B cell (primary cell): ENCODE measurements at regions not wholly inside any gene's neighbourhood (a gene's known extent, or its start where the extent isn't known, plus 50 kb on each side); places are given as distances from the start of the nearest gene placed in this dataset.

Source experiments
- ATAC-seq: fragments of 200-7000 bp; cut with Tn5 transposase; one replicate; pipeline ENCODE4 v1.10.0; 2021; ENCODE audit warnings: low read depth, mild to moderate bottlenecking, moderate number of reproducible peaks, moderate library complexity
- CTCF ChIA-PET: fragments of 350-600 bp; sonication (Branson Sonifier 250); formaldehyde crosslinking; loops from one replicate; lab custom pipeline; 2021; ENCODE audit warnings: antibody characterized with exemption, inconsistent platforms; lab: Charles Lee
- POLR2A ChIA-PET: fragments of 350-600 bp; sonication (Branson Sonifier 250); formaldehyde crosslinking; loops from one replicate; lab custom pipeline; 2021; ENCODE audit warnings: antibody characterized with exemption; lab: Charles Lee
- DNase-seq: peaks from one replicate; pipeline ENCODE4 v3.0.0; 2013
- H2AFZ ChIP-seq: 2 replicates; pipeline ENCODE4 v1.6.1; 2012; ENCODE audit warnings: mild to moderate bottlenecking, low read depth, low read length; ENCODE audit not compliant: insufficient read depth, poor library complexity, severe bottlenecking
- H3K27ac ChIP-seq, 2 donors: 1 replicate in 1 of 2; 2 replicates in 1 of 2; pipeline ENCODE4 v1.5.1; 2012 to 2013; ENCODE audit warnings: low read length in 2 of 2, mild to moderate bottlenecking in 2 of 2, moderate library complexity in 1 of 2
- H3K27me3 ChIP-seq, 4 experiments: fragments of 200-600 bp in 1 of 4; sonication (generic) in 1 of 4; replicated peaks in 1 of 4; 1 replicate in 2 of 4; 2 replicates in 2 of 4; pipeline versions ENCODE4 v1.6.1 to v1.7.0; 2013 to 2016; ENCODE audit warnings: low read length in 3 of 4, mild to moderate bottlenecking in 2 of 4, mixed read lengths in 1 of 4, moderate library complexity in 1 of 4; ENCODE audit not compliant: insufficient read depth in 4 of 4, control insufficient read depth in 3 of 4; ENCODE audit errors: control extremely low read depth in 1 of 4
- H3K36me3 ChIP-seq, 2 experiments: replicated peaks in 1 of 2; 1 replicate in 1 of 2; 2 replicates in 1 of 2; pipeline versions ENCODE4 v1.6.1 to v1.7.1; 2013; ENCODE audit warnings: low read length in 1 of 2; ENCODE audit not compliant: insufficient read depth in 2 of 2, control insufficient read depth in 1 of 2; ENCODE audit errors: control extremely low read depth in 1 of 2, extremely low read depth in 1 of 2
- H3K4me1 ChIP-seq, 2 donors: fragments of 200-600 bp in 1 of 2; sonication (generic) in 1 of 2; 1 replicate in 1 of 2; 2 replicates in 1 of 2; pipeline versions ENCODE4 v1.5.1 to v1.6.1; 2013 to 2017; ENCODE audit warnings: low read length in 2 of 2; ENCODE audit not compliant: control insufficient read depth in 2 of 2, insufficient read depth in 2 of 2
- H3K4me2 ChIP-seq: replicated peaks from 2 replicates; pipeline ENCODE3; 2012; ENCODE audit warnings: mild to moderate bottlenecking, low read depth, low read length; ENCODE audit not compliant: poor library complexity, severe bottlenecking
- H3K4me3 ChIP-seq, 5 experiments: fragments of 200-600 bp in 1 of 5; sonication (generic) in 1 of 5; 1 replicate in 3 of 5; 2 replicates in 2 of 5; pipeline versions ENCODE4 v1.5.1 to v1.7.0; 2011 to 2016; ENCODE audit warnings: low read length in 4 of 5, mild to moderate bottlenecking in 4 of 5, low read depth in 2 of 5, control low read depth in 1 of 5, moderate library complexity in 1 of 5; ENCODE audit not compliant: insufficient read depth in 1 of 5; ENCODE audit errors: control extremely low read depth in 1 of 5, extremely low read depth in 1 of 5
- H3K79me2 ChIP-seq: fragments of 200-600 bp; sonication (generic); one replicate; pipeline ENCODE4 v1.6.0; 2016; ENCODE audit warnings: low read length; ENCODE audit not compliant: control insufficient read depth, insufficient read depth
- H3K9ac ChIP-seq: fragments of 200-600 bp; sonication (generic); 2 replicates; pipeline ENCODE4 v1.6.1; 2017; ENCODE audit warnings: mild to moderate bottlenecking, low read length, moderate library complexity
- H3K9me3 ChIP-seq, 3 donors: one replicate each; pipeline versions ENCODE4 v1.6.1 to v1.7.1; 2013; ENCODE audit warnings: low read length in 2 of 3; ENCODE audit not compliant: control insufficient read depth in 2 of 3, insufficient read depth in 1 of 3; ENCODE audit errors: control extremely low read depth in 1 of 3
- H4K20me1 ChIP-seq: 2 replicates; pipeline ENCODE4 v1.6.0; 2012; ENCODE audit warnings: mild to moderate bottlenecking, low read length; ENCODE audit not compliant: insufficient read depth, control insufficient read depth, poor library complexity, severe bottlenecking
- H3K27ac Mint-ChIP-seq: one replicate; pipeline ENCODE4 v1.8.0; 2021; ENCODE audit warnings: mixed read lengths
- H3K27me3 Mint-ChIP-seq: one replicate; pipeline ENCODE4 v1.8.0; 2021; ENCODE audit warnings: mixed read lengths
- H3K4me1 Mint-ChIP-seq: one replicate; pipeline ENCODE4 v1.8.0; 2021; ENCODE audit warnings: mixed read lengths
- H3K4me3 Mint-ChIP-seq: one replicate; pipeline ENCODE4 v1.8.0; 2021; ENCODE audit warnings: mixed read lengths
- H3K9me3 Mint-ChIP-seq: one replicate; pipeline ENCODE4 v1.8.0; 2022; ENCODE audit warnings: mixed read lengths; ENCODE audit not compliant: insufficient read depth
- CTCF ChIP-seq: fragments of 200-600 bp; IDR thresholded peaks from one replicate; pipeline ENCODE4 v1.8.0; 2022; ENCODE audit warnings: antibody characterized with exemption, mild to moderate bottlenecking
- EZH2 ChIP-seq: IDR thresholded peaks from 2 replicates; pipeline ENCODE4 v1.6.1; 2012; ENCODE audit warnings: borderline replicate concordance, low read depth, mild to moderate bottlenecking, moderate library complexity, low read length; ENCODE audit not compliant: insufficient read depth, poor library complexity, severe bottlenecking
- WGBS: methylation state at CpG from one replicate; pipeline ENCODE4 v1.1.5; 2013; ENCODE audit warnings: missing lambda C conversion rate; ENCODE audit not compliant: insufficient coverage; 5-methylcytosine and 5-hydroxymethylcytosine counted together
- intact Hi-C: fragments of 100-400 bp; cut with micrococcal nuclease; formaldehyde crosslinking; loops from one replicate; pipeline ENCODE4 v1.10.0; 2022

- Histone ChIP-seq H3K27me3 (no peaks in the 10 kb centered on the region), H3K9me3 (peaks cover 0 to 4% (median 0%) of the 10 kb centered on the region in 3 donors), H3K4me3 (no peak overlapping the region), H3K27ac (no peak overlapping the region), H2AFZ (no peak overlapping the region), H3K36me3 (no peaks in the 10 kb centered on the region), H3K9ac (no peak overlapping the region), H3K4me1 (no peaks in the 10 kb centered on the region), H3K79me2 (no peaks in the 10 kb centered on the region), H3K4me2 (no peak overlapping the region), H4K20me1 (no peaks in the 10 kb centered on the region)
- Mint-ChIP-seq H3K4me3 (no peak overlapping the region), H3K4me1 (no peaks in the 10 kb centered on the region), H3K27me3 (no peaks in the 10 kb centered on the region), H3K9me3 (no peaks in the 10 kb centered on the region), H3K27ac (no peak overlapping the region)
- ChIA-PET POLR2A (no interaction called here), CTCF (no interaction called here)
- no peak for ATAC-seq
- intact Hi-C loops: no loop called here
- TF ChIP-seq CTCF (no peak), EZH2 (no peak)
- 100% methylated on average over 8 of the region's 12 CpGs for WGBS
- no peak for DNase-seq
These were observed 504.6 kb upstream of the MKI67 start for GRCh38 chr10:128630787-128631252.

GRCh38 chr10:128631801-128632241 is 505.6 kb upstream of the MKI67 start:
- no peak for ATAC-seq
- Mint-ChIP-seq H3K4me3 (no peak overlapping the region), H3K4me1 (no peaks in the 10 kb centered on the region), H3K27ac (no peak overlapping the region), H3K9me3 (no peaks in the 10 kb centered on the region), H3K27me3 (no peaks in the 10 kb centered on the region)
- Histone ChIP-seq H3K4me2 (no peak overlapping the region), H3K4me1 (no peaks in the 10 kb centered on the region), H3K9me3 (peaks cover 0 to 4% (median 0%) of the 10 kb centered on the region in 3 donors), H3K79me2 (no peaks in the 10 kb centered on the region), H4K20me1 (no peaks in the 10 kb centered on the region), H3K27me3 (no peaks in the 10 kb centered on the region), H3K36me3 (no peaks in the 10 kb centered on the region), H3K9ac (no peak overlapping the region), H3K4me3 (no peak overlapping the region), H3K27ac (no peak overlapping the region), H2AFZ (no peak overlapping the region)
- ChIA-PET CTCF (no interaction called here), POLR2A (no interaction called here)
- no peak for DNase-seq
- 65% methylated on average over 10 of the region's 12 CpGs for WGBS
- TF ChIP-seq CTCF (peak; percentile 34), EZH2 (no peak)
- intact Hi-C loops: no loop called here
